Stimulated activated CD4-positive, alpha-beta T cell treated with anti-CD3 and anti-CD28 coated beads, Interleukin-2, amount 100 ng/mL, for 24 hours (primary cell): ENCODE measurements at regions not wholly inside any gene's neighbourhood (a gene's known extent, or its start where the extent isn't known, plus 50 kb on each side); places are given as distances from the start of the nearest gene placed in this dataset.

Experiments
- DNase-seq, 2 donors: peaks; one replicate each; pipeline ENCODE4 v3.0.0-alpha.2; 2020

DNA sequence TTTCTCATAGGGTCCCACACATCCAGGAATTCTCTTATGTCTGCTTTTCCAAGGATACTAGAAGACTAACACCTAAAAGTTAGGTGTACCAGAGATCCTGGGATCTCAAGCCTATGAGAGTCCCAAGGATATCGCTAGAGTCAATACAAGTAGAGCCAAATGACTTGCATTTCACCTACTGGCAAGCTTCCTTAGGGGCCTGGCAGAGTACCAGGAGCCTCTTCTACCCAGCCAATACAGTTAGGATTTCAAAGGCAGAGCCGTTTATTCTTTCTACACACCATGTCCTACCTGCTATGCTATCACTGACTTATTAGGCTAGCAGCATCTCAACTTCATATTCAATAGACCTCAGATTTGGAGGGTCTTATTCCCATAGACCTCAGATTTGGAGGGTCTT is 53.5 kb upstream of the UNC5B start:
- no peak for DNase-seq

DNA sequence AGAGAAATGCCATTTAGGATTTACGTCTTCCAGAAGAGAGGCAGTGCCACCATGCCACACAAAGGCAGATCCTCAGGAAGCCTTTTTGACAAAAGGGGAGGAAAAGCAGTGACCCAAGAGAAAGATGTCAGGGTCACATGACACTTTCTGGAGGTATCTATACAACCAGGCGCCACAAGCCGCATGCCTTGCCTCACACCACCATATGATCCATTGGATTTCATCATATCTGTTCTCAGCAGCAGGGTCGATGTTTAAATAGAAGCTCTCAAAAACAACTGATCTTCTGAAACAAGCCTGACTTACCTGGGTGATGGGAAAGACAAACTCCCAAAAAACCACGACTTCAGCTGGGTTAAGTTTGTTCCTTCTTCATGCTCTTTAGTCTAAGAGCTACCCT is 52.5 kb upstream of the UNC5B start:
- no peak for DNase-seq

DNA sequence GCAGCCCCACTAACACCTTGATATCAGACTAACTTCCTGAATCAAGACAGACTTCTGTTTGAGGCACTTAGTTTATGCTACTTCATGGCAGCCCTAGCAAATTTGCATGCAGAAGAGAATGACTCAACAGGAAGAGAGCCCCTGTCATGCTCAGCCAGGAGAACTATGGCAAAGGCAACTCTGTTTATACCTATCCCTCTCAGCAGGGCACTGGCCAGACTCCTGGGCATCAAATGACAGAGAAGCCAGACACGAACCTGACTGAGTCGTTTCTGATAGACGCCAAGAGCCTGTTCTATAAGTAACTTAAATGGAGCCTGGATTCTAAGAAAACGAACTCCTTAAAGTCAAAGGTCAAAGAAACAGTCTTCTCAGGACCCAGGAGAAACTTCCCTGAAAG is 50.9 kb upstream of the UNC5B start:
- DNase-seq: no peak
